ENCODE measurements at regions not wholly inside any gene's neighbourhood (a gene's known extent, or its start where the extent isn't known, plus 50 kb on each side); places are given as distances from the start of the nearest gene placed in this dataset.

- Histone ChIP-seq H3K4me1 (ENCODE audit: low read length) (no peaks in the 10 kb centered on the region), H3K9me3 (replicated peaks; ENCODE audit: insufficient read depth, low read length) (no peaks in the 10 kb centered on the region), H3K9ac (ENCODE audit: low read length) (no peak overlapping the region), H3K4me2 (ENCODE audit: low read depth, low read length) (no peak overlapping the region), H4K20me1 (ENCODE audit: insufficient read depth, low read length) (no peaks in the 10 kb centered on the region), H3K36me3 (replicated peaks; ENCODE audit: insufficient read depth, low read length) (no peaks in the 10 kb centered on the region), H3K4me3 (ENCODE audit: low read length) (no peak overlapping the region), H3K27me3 (replicated peaks; ENCODE audit: insufficient read depth, low read length) (no peaks in the 10 kb centered on the region), H2AFZ (ENCODE audit: low read length) (no peak overlapping the region), H3K27ac (ENCODE audit: low read length) (no peak overlapping the region), H3K79me2 (ENCODE audit: low read length) (no peaks in the 10 kb centered on the region), H3K9me2 (replicated peaks; ENCODE audit: insufficient read depth, low read length) (no peaks in the 10 kb centered on the region), H3F3A (ENCODE audit: insufficient read depth, low read length) (no peaks in the 10 kb centered on the region)
- no peak for TF ChIP-seq CTCF (IDR thresholded peaks at IDR 0.05; ENCODE audit: low read length)
- no peak for TF ChIP-seq EZH2phosphoT487 (IDR thresholded peaks at IDR 0.05; ENCODE audit: low read length)
- TF ChIP-seq EZH2 (optimal IDR thresholded peaks at IDR 0.05; ENCODE audit: low read depth, low read length), result no peak
- DNase-seq, result no peak
Observed at GRCh38 chr6:128784266-128784665, 98.7 kb upstream of the LAMA2 start.

- H3K27me3 ChIP-seq (replicated peaks; ENCODE audit: insufficient read depth, low read length), result no peaks in the 10 kb centered on the region
- H3K4me2 ChIP-seq (ENCODE audit: low read depth, low read length), result no peak overlapping the region
- TF ChIP-seq CTCF (IDR thresholded peaks at IDR 0.05; ENCODE audit: low read length), result no peak
- TF ChIP-seq EZH2 (optimal IDR thresholded peaks at IDR 0.05; ENCODE audit: low read depth, low read length), result no peak
- TF ChIP-seq EZH2phosphoT487 (IDR thresholded peaks at IDR 0.05; ENCODE audit: low read length), result no peak
- H4K20me1 ChIP-seq (ENCODE audit: insufficient read depth, low read length), result no peaks in the 10 kb centered on the region
- H3K79me2 ChIP-seq (ENCODE audit: low read length), result no peaks in the 10 kb centered on the region
- H3F3A ChIP-seq (ENCODE audit: insufficient read depth, low read length), result no peaks in the 10 kb centered on the region
- H3K4me1 ChIP-seq (ENCODE audit: low read length), result no peaks in the 10 kb centered on the region
- H3K4me3 ChIP-seq (ENCODE audit: low read length), result no peak overlapping the region
- DNase-seq, result no peak
- no peak overlapping the region for H2AFZ ChIP-seq (ENCODE audit: low read length)
- no peaks in the 10 kb centered on the region for H3K36me3 ChIP-seq (replicated peaks; ENCODE audit: insufficient read depth, low read length)
- H3K9me3 ChIP-seq (replicated peaks; ENCODE audit: insufficient read depth, low read length), result no peaks in the 10 kb centered on the region
- no peak overlapping the region for H3K27ac ChIP-seq (ENCODE audit: low read length)
- H3K9me2 ChIP-seq (replicated peaks; ENCODE audit: insufficient read depth, low read length), result no peaks in the 10 kb centered on the region
- no peak overlapping the region for H3K9ac ChIP-seq (ENCODE audit: low read length)
Observed at GRCh38 chr6:128768187-128768586, 114.8 kb upstream of the LAMA2 start.

GRCh38 chr6:128767705-128768104 lies 115.2 kb upstream of the LAMA2 start:
- no peak overlapping the region for H3K27ac ChIP-seq (ENCODE audit: low read length)
- no peaks in the 10 kb centered on the region for H3K4me1 ChIP-seq (ENCODE audit: low read length)
- H3K9me2 ChIP-seq (replicated peaks; ENCODE audit: insufficient read depth, low read length), result no peaks in the 10 kb centered on the region
- no peaks in the 10 kb centered on the region for H3K79me2 ChIP-seq (ENCODE audit: low read length)
- H3F3A ChIP-seq (ENCODE audit: insufficient read depth, low read length), result no peaks in the 10 kb centered on the region
- H3K36me3 ChIP-seq (replicated peaks; ENCODE audit: insufficient read depth, low read length), result no peaks in the 10 kb centered on the region
- TF ChIP-seq CTCF (IDR thresholded peaks at IDR 0.05; ENCODE audit: low read length) (no peak), EZH2phosphoT487 (IDR thresholded peaks at IDR 0.05; ENCODE audit: low read length) (no peak), EZH2 (optimal IDR thresholded peaks at IDR 0.05; ENCODE audit: low read depth, low read length) (no peak)
- no peak overlapping the region for H3K9ac ChIP-seq (ENCODE audit: low read length)
- H4K20me1 ChIP-seq (ENCODE audit: insufficient read depth, low read length), result no peaks in the 10 kb centered on the region
- no peak overlapping the region for H2AFZ ChIP-seq (ENCODE audit: low read length)
- no peaks in the 10 kb centered on the region for H3K27me3 ChIP-seq (replicated peaks; ENCODE audit: insufficient read depth, low read length)
- H3K9me3 ChIP-seq (replicated peaks; ENCODE audit: insufficient read depth, low read length), result no peaks in the 10 kb centered on the region
- no peak overlapping the region for H3K4me2 ChIP-seq (ENCODE audit: low read depth, low read length)
- no peak for DNase-seq
- H3K4me3 ChIP-seq (ENCODE audit: low read length), result no peak overlapping the region

All from MM.1S (cell line).